Karpas-422 (cell line): ENCODE measurements at regions not wholly inside any gene's neighbourhood (a gene's known extent, or its start where the extent isn't known, plus 50 kb on each side); places are given as distances from the start of the nearest gene placed in this dataset.

Source experiments
- DNase-seq: peaks from one replicate; pipeline ENCODE4 v3.0.0-alpha.2; 2015
- H2AFZ ChIP-seq: fragments of 200-600 bp; sonication (generic); 2 replicates; pipeline ENCODE4 v1.6.1; 2014; ENCODE audit warnings: antibody characterized with exemption, low read length, mixed read lengths
- H3K27ac ChIP-seq: fragments of 200-600 bp; sonication (generic); 2 replicates; pipeline ENCODE4 v1.5.1; 2014; ENCODE audit warnings: mild to moderate bottlenecking, low read length, moderate library complexity
- H3K27me3 ChIP-seq: fragments of 200-600 bp; sonication (generic); 2 replicates; pipeline ENCODE4 v1.6.1; 2014; ENCODE audit warnings: low read length, mixed read lengths
- H3K36me3 ChIP-seq: fragments of 200-600 bp; sonication (generic); 2 replicates; pipeline ENCODE4 v1.6.1; 2014; ENCODE audit warnings: low read length, mixed read lengths; ENCODE audit not compliant: insufficient read depth
- H3K4me1 ChIP-seq: fragments of 200-600 bp; sonication (generic); 2 replicates; pipeline ENCODE4 v1.6.1; 2014; ENCODE audit warnings: mild to moderate bottlenecking, low read length, mixed read lengths
- H3K4me2 ChIP-seq: fragments of 200-600 bp; sonication (generic); 2 replicates; pipeline ENCODE4 v1.6.1; 2014; ENCODE audit warnings: low read length, low read depth, mild to moderate bottlenecking; ENCODE audit not compliant: poor library complexity, severe bottlenecking
- H3K4me3 ChIP-seq: fragments of 200-600 bp; sonication (generic); 2 replicates; pipeline ENCODE4 v1.5.1; 2014; ENCODE audit warnings: mild to moderate bottlenecking, antibody characterized with exemption, low read length, mixed read lengths
- H3K79me2 ChIP-seq: fragments of 200-600 bp; sonication (generic); 2 replicates; pipeline ENCODE4 v1.6.1; 2014; ENCODE audit warnings: mild to moderate bottlenecking, low read length, mixed read lengths
- H3K9ac ChIP-seq: fragments of 200-600 bp; sonication (generic); 2 replicates; pipeline ENCODE4 v1.6.0; 2014; ENCODE audit warnings: low read length
- H3K9me2 ChIP-seq: fragments of 200-600 bp; sonication (generic), shearing (Covaris generic); replicated peaks from 2 replicates; pipeline ENCODE4 v1.6.0; 2014; ENCODE audit warnings: mild to moderate bottlenecking, low read length, moderate library complexity; ENCODE audit not compliant: insufficient read depth
- H3K9me3 ChIP-seq: fragments of 300-700, 200-600 bp; sonication (generic); 2 replicates; pipeline ENCODE4 v1.6.1; 2014; ENCODE audit warnings: low read length, mixed read lengths
- H4K20me1 ChIP-seq: fragments of 200-600 bp; sonication (generic); 2 replicates; pipeline ENCODE4 v1.6.1; 2014; ENCODE audit warnings: mild to moderate bottlenecking, antibody characterized with exemption, low read length, low read depth; ENCODE audit not compliant: insufficient read depth

- no peak overlapping the region for H3K9ac ChIP-seq
- H3K4me1 ChIP-seq: no peaks in the 10 kb centered on the region
- no peaks in the 10 kb centered on the region for H4K20me1 ChIP-seq
- H3K36me3 ChIP-seq: no peaks in the 10 kb centered on the region
- peaks cover 9% of the 10 kb centered on the region for H3K9me3 ChIP-seq
- H3K27ac ChIP-seq: no peak overlapping the region
- DNase-seq: no peak
- H3K9me2 ChIP-seq: no peaks in the 10 kb centered on the region
- no peak overlapping the region for H3K4me2 ChIP-seq
- H3K27me3 ChIP-seq: no peaks in the 10 kb centered on the region
- H3K79me2 ChIP-seq: no peaks in the 10 kb centered on the region
- H3K4me3 ChIP-seq: no peak overlapping the region
- H2AFZ ChIP-seq: no peak overlapping the region
These were observed 623.6 kb upstream of the CDH18 start for GRCh38 chr5:20611620-20612019.

- no peak overlapping the region for H2AFZ ChIP-seq
- H4K20me1 ChIP-seq: no peaks in the 10 kb centered on the region
- no peaks in the 10 kb centered on the region for H3K9me2 ChIP-seq
- no peaks in the 10 kb centered on the region for H3K79me2 ChIP-seq
- no peak overlapping the region for H3K27ac ChIP-seq
- H3K9ac ChIP-seq: no peak overlapping the region
- H3K9me3 ChIP-seq: peaks cover 9% of the 10 kb centered on the region
- no peaks in the 10 kb centered on the region for H3K4me1 ChIP-seq
- H3K27me3 ChIP-seq: no peaks in the 10 kb centered on the region
- H3K36me3 ChIP-seq: no peaks in the 10 kb centered on the region
- no peak for DNase-seq
- no peak overlapping the region for H3K4me2 ChIP-seq
- no peak overlapping the region for H3K4me3 ChIP-seq
These were observed 622.7 kb upstream of the CDH18 start for GRCh38 chr5:20610681-20611080.

GRCh38 chr5:20609126-20609525 is 621.1 kb upstream of the CDH18 start:
- Histone ChIP-seq H4K20me1 (no peaks in the 10 kb centered on the region), H3K9me3 (peaks cover 9% of the 10 kb centered on the region), H3K4me1 (no peaks in the 10 kb centered on the region), H3K79me2 (no peaks in the 10 kb centered on the region), H3K4me2 (no peak overlapping the region), H3K27ac (no peak overlapping the region), H3K9me2 (no peaks in the 10 kb centered on the region), H3K36me3 (no peaks in the 10 kb centered on the region), H3K27me3 (no peaks in the 10 kb centered on the region), H2AFZ (no peak overlapping the region), H3K9ac (no peak overlapping the region), H3K4me3 (no peak overlapping the region)
- DNase-seq: no peak

- Histone ChIP-seq H3K27me3 (no peaks in the 10 kb centered on the region), H3K27ac (no peak overlapping the region), H3K79me2 (no peaks in the 10 kb centered on the region), H3K4me3 (no peak overlapping the region), H3K36me3 (no peaks in the 10 kb centered on the region), H2AFZ (no peak overlapping the region), H3K9ac (no peak overlapping the region), H3K4me2 (no peak overlapping the region), H4K20me1 (no peaks in the 10 kb centered on the region), H3K9me3 (peaks cover 9% of the 10 kb centered on the region), H3K9me2 (no peaks in the 10 kb centered on the region), H3K4me1 (no peaks in the 10 kb centered on the region)
- no peak for DNase-seq
These were observed 620.6 kb upstream of the CDH18 start for GRCh38 chr5:20608567-20608966.

GRCh38 chr5:20605732-20606525 is 617.9 kb upstream of the CDH18 start:
- Histone ChIP-seq H3K4me1 (no peaks in the 10 kb centered on the region), H3K4me3 (no peak overlapping the region), H3K9ac (no peak overlapping the region), H2AFZ (no peak overlapping the region), H3K4me2 (no peak overlapping the region), H3K36me3 (no peaks in the 10 kb centered on the region), H3K79me2 (no peaks in the 10 kb centered on the region), H3K9me2 (no peaks in the 10 kb centered on the region), H3K27ac (no peak overlapping the region), H3K9me3 (peaks cover 6% of the 10 kb centered on the region; the same call in 1 of the 2 replicates), H3K27me3 (no peaks in the 10 kb centered on the region), H4K20me1 (no peaks in the 10 kb centered on the region)
- no peak for DNase-seq

- H3K27ac ChIP-seq: no peak overlapping the region
- no peak overlapping the region for H3K4me2 ChIP-seq
- H3K9me2 ChIP-seq: no peaks in the 10 kb centered on the region
These were observed 617.0 kb upstream of the CDH18 start for GRCh38 chr5:20604992-20605391.

GRCh38 chr5:20601678-20602100 is 613.7 kb upstream of the CDH18 start:
- no peaks in the 10 kb centered on the region for H3K27me3 ChIP-seq
- no peak overlapping the region for H3K4me2 ChIP-seq
- no peaks in the 10 kb centered on the region for H4K20me1 ChIP-seq
- no peaks in the 10 kb centered on the region for H3K79me2 ChIP-seq
- no peaks in the 10 kb centered on the region for H3K9me2 ChIP-seq
- no peaks in the 10 kb centered on the region for H3K4me1 ChIP-seq
- no peak overlapping the region for H3K4me3 ChIP-seq
- H3K9ac ChIP-seq: no peak overlapping the region
- no peak overlapping the region for H2AFZ ChIP-seq
- no peaks in the 10 kb centered on the region for H3K36me3 ChIP-seq
- no peak overlapping the region for H3K27ac ChIP-seq
- H3K9me3 ChIP-seq: peaks cover 10% of the 10 kb centered on the region
- no peak for DNase-seq

More at GRCh38 chr5:20604992-20605391, 617.0 kb upstream of the CDH18 start:
- no peak for DNase-seq
- no peak overlapping the region for H3K9ac ChIP-seq
- H3K27me3 ChIP-seq: no peaks in the 10 kb centered on the region
- peaks cover 10% of the 10 kb centered on the region for H3K9me3 ChIP-seq
- no peaks in the 10 kb centered on the region for H4K20me1 ChIP-seq
- no peaks in the 10 kb centered on the region for H3K4me1 ChIP-seq
- no peaks in the 10 kb centered on the region for H3K79me2 ChIP-seq
- H3K36me3 ChIP-seq: no peaks in the 10 kb centered on the region
- H3K4me3 ChIP-seq: no peak overlapping the region
- H2AFZ ChIP-seq: no peak overlapping the region

GRCh38 chr5:20590356-20590755 is 602.4 kb upstream of the CDH18 start:
- H3K9me3 ChIP-seq: peaks cover 3% of the 10 kb centered on the region; the same call in 1 of the 2 replicates
- H4K20me1 ChIP-seq: no peaks in the 10 kb centered on the region
- H3K9me2 ChIP-seq: no peaks in the 10 kb centered on the region
- no peak overlapping the region for H3K27ac ChIP-seq
- H3K4me3 ChIP-seq: no peak overlapping the region
- H3K27me3 ChIP-seq: no peaks in the 10 kb centered on the region
- H3K79me2 ChIP-seq: no peaks in the 10 kb centered on the region
- no peak overlapping the region for H3K4me2 ChIP-seq
- H2AFZ ChIP-seq: no peak overlapping the region
- no peaks in the 10 kb centered on the region for H3K36me3 ChIP-seq
- no peak overlapping the region for H3K9ac ChIP-seq
- DNase-seq: no peak
- H3K4me1 ChIP-seq: no peaks in the 10 kb centered on the region
